ENCODE measurements at regions not wholly inside any gene's neighbourhood (a gene's known extent, or its start where the extent isn't known, plus 50 kb on each side); places are given as distances from the start of the nearest gene placed in this dataset.
"Not testable (repeated sequence)": the region's sequence is repeated elsewhere in the genome, so short reads cannot be mapped to it uniquely, and the experiment has no call there.

DNA sequence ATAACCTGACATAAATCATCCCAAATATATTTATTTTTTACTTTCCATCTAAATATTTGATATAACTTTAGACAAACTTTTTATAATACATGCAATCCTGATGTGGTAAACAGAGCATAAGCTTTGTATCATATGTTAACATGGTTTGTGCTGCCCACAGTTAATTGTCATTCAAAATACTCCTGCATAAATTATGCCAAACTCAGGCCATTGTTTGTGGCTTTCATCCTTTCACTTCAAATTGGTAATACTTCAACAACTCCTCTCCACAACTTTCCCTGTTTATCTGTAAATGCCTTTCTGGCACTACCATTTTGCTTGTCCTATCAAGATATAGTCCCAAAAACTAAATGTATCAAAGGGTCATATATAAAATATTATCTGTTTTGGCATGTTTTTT is 586.7 kb downstream of the HINT1 start:
- DNase-seq (ENCODE audit: low read depth) = no peak

GRCh38 chr5:130571076-130571475 is 594.0 kb downstream of the HINT1 start:
- no peak for DNase-seq (ENCODE audit: low read depth)

- no peak for DNase-seq (ENCODE audit: low read depth)
Measured at GRCh38 chr5:130568791-130569190, 596.3 kb downstream of the HINT1 start.

DNA sequence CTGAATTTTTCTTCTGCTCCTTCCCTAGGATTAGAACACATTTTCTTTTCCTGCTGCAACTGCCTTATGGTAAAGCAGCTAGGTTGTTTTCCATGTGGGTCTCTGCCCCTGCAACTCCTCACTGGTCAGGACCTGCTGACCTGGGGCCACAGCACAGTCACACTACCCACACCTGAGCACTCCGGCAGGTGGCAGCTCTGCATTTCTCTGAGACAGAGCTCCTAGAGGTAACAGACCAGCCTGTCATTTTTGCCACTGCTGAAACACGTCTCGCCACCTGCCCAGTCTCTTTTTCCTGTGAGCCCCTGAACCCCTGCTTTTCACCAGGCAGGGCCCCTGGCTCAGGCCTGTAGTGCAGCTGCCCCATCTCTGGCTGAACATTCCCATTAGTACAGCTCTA is 609.6 kb downstream of the HINT1 start:
- no peak for DNase-seq (ENCODE audit: low read depth)

DNA sequence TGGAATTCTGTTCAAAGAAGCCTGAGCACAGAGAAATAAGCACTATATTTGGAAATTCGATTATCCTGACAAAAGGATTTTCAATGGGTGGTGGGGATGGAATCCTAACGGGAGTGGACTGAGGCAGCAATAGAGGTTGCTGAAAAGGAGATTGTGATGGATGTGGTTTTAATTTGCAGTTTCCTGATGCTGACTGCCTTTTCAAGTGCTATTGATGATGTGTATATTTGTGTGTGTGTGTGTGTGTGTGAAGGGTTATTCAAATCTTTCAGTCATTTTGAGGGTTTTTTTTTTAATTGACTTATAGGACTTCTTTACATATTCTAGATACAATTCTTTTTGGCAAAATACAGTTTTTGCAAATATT is 614.5 kb downstream of the HINT1 start:
- DNase-seq (ENCODE audit: low read depth) = no peak

- DNase-seq (ENCODE audit: low read depth) = peak; percentile 11
Measured at GRCh38 chr5:130549884-130550561, 615.0 kb downstream of the HINT1 start.

GRCh38 chr5:130546211-130546610 is 618.8 kb downstream of the HINT1 start:
- no peak for DNase-seq (ENCODE audit: low read depth)

DNA sequence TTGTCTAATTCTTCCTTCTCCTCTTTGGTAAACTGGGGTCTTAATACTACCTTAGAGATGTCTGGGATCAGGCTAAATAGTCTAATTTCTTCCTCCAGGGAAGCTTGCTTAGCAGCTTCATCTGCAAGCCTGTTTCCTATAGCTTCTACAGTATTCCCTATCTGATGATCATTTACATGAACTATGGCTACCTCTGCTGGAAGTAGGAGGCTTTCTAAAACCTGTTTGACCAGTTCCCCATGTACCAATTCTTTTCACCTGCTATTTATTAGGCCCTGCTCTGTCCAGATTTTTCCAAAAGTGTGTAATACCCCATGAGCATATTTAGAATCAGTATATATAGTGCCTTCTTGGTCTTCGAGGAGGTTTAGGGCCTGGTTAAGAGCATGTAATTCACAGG is 619.8 kb downstream of the HINT1 start:
- DNase-seq (ENCODE audit: low read depth) = no peak

GRCh38 chr5:130541617-130542221 is 623.3 kb downstream of the HINT1 start:
- no peak for DNase-seq (ENCODE audit: low read depth)

- DNase-seq (ENCODE audit: low read depth) = no peak
Measured at GRCh38 chr5:130536691-130537090, 628.4 kb downstream of the HINT1 start.

GRCh38 chr5:130532786-130533185 is 628.5 kb downstream of the CHSY3 start:
- DNase-seq (ENCODE audit: low read depth) = no peak

- DNase-seq (ENCODE audit: low read depth) = no peak
Measured at GRCh38 chr5:130529511-130530485, 625.5 kb downstream of the CHSY3 start.

GRCh38 chr5:130529111-130529510 is 624.8 kb downstream of the CHSY3 start:
- no peak for DNase-seq (ENCODE audit: low read depth)

DNA sequence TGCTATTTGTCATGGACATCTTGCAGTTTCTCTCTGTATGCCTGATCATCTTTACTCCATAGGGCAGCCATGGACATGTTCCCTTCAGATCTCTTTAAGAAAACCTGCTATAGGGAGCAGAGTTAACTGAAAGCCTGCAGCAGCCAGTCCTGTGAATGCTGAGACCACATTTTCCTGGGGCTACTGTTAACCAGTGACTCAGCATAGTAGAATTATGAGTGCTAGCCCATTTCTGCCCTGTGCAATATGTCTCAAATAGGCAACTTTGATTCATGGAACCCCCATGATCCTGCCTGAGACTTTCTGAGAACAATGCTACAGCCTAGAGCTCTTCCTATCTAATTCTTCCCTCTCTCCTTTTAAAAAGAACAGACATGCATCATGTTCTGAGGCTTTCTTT is 624.2 kb downstream of the CHSY3 start:
- DNase-seq (ENCODE audit: low read depth) = no peak

GRCh38 chr5:130526708-130527107 is 622.4 kb downstream of the CHSY3 start:
- DNase-seq (ENCODE audit: low read depth) = no peak

DNA sequence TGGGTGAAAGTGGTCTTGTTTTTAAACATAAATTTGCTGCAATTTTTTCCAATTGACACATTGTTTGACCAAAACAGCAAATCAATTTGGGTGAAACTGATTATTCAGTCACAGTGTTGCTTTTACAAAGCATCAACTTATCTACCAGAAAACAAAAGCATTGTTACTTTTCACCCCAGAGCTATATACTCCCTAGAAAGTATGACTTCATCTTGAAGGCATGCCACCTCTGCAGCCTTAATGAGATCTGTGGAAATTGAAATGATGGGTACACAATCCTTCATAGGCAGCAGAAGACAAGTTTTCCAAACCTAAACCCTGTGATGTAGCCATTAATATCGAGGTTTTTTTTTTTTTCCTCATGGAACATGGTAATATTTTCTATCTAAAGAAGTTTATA is 615.9 kb downstream of the CHSY3 start:
- DNase-seq (ENCODE audit: low read depth) = no peak

DNA sequence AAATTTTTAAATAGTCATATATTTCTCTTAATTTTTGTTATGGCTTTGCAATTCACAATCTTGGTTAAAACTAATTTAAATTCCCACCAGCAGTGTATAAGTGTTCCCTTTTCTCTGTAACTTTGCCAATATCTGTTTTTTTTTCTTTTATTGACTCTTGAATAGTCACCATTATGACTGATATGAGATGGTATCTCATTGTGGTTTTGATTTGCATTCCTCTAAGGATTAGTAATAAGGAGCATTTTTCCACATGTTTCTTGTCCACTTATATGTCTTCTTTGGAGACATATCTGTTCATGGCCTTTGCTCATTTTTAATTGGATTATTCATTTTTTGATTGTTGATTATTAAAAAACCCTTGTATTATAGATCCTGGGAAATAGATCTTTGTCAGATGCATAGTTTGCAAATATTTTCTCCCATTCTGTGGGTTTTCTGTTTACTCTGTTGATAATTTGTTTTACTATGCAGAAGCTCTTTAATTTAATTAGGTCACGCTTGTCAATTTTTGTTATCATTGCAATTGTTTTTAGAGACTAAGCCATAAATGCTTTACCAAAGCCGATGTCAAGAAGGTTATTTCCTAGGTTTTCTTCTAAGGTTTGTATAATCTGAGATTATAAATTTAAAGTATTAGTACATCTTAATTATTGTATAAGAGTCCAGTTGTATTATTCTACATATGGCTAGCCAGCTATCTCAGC is 610.9 kb downstream of the CHSY3 start:
- DNase-seq (ENCODE audit: low read depth) = peak; percentile 53

DNA sequence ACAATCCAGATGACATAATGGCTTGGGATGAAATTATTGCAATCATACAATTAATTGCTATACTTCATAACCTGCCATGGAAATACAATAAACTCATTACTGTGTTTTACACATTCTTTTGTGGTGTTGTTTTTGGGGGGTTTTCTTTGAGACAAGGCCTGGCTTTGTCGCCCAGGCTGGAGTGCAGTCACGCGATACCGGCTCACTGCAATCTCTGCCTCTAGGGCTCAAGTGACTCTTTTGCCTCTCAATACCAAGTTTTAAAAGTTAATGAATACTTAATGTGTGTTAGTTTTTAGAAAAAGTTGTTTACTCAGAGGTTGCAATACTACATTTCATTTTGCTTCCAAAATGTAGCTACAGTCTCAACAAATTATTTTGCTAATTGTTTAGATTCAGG is 598.4 kb downstream of the CHSY3 start:
- no peak for DNase-seq (ENCODE audit: low read depth)

GRCh38 chr5:130501151-130501865 is 597.0 kb downstream of the CHSY3 start:
- DNase-seq (ENCODE audit: low read depth) = no peak

- DNase-seq (ENCODE audit: low read depth) = not testable (repeated sequence)
Measured at GRCh38 chr5:130500495-130500894, 596.2 kb downstream of the CHSY3 start.

- no peak for DNase-seq (ENCODE audit: low read depth)
Measured at GRCh38 chr5:130496215-130496614, 592.0 kb downstream of the CHSY3 start.

GRCh38 chr5:130488252-130488651 is 584.0 kb downstream of the CHSY3 start:
- DNase-seq (ENCODE audit: low read depth) = no peak

Data from GM04503 (cell line).